GM23248 (cell line): ENCODE measurements at regions not wholly inside any gene's neighbourhood (a gene's known extent, or its start where the extent isn't known, plus 50 kb on each side); places are given as distances from the start of the nearest gene placed in this dataset.

Source experiments
- DNase-seq: peaks from one replicate; pipeline ENCODE4 v3.0.0-alpha.2; 2015
- H2AFZ ChIP-seq: fragments of 200-600 bp; sonication (generic); 2 replicates; pipeline ENCODE4 v1.6.1; 2016; ENCODE audit warnings: antibody characterized with exemption
- H3F3A ChIP-seq: fragments of 200-600 bp; sonication (generic); 2 replicates; pipeline ENCODE4 v1.6.1; 2016; ENCODE audit warnings: mild to moderate bottlenecking, antibody characterized with exemption, mixed run types; ENCODE audit not compliant: insufficient read depth
- H3K27ac ChIP-seq: fragments of 200-600 bp; sonication (generic); 2 replicates; pipeline ENCODE4 v1.5.1; 2016; ENCODE audit warnings: mild to moderate bottlenecking
- H3K27me3 ChIP-seq: fragments of 200-600 bp; sonication (generic); replicated peaks from 2 replicates; pipeline ENCODE4 v1.6.1; 2016; ENCODE audit warnings: mild to moderate bottlenecking; ENCODE audit not compliant: insufficient read depth
- H3K36me3 ChIP-seq: fragments of 200-600 bp; sonication (generic); 2 replicates; pipeline ENCODE4 v1.6.1; 2016; ENCODE audit warnings: low read depth, mild to moderate bottlenecking
- H3K4me1 ChIP-seq: fragments of 200-600 bp; sonication (generic); 2 replicates; pipeline ENCODE4 v1.6.1; 2016; ENCODE audit warnings: mild to moderate bottlenecking; ENCODE audit not compliant: insufficient read depth
- H3K4me2 ChIP-seq: fragments of 200-600 bp; sonication (generic); one replicate; pipeline ENCODE4 v1.6.1; 2016; ENCODE audit warnings: mild to moderate bottlenecking; ENCODE audit not compliant: unreplicated experiment
- H3K4me3 ChIP-seq: fragments of 200-600 bp; sonication (generic); 2 replicates; pipeline ENCODE4 v1.5.1; 2016; ENCODE audit warnings: mild to moderate bottlenecking
- H3K79me2 ChIP-seq: fragments of 200-600 bp; sonication (generic); 2 replicates; pipeline ENCODE4 v1.6.1; 2016; ENCODE audit warnings: mild to moderate bottlenecking; ENCODE audit not compliant: insufficient read depth
- H3K9ac ChIP-seq: fragments of 200-600 bp; sonication (generic); 2 replicates; pipeline ENCODE4 v1.6.1; 2016; ENCODE audit warnings: mild to moderate bottlenecking
- H3K9me2 ChIP-seq: fragments of 200-600 bp; sonication (generic); 2 replicates; pipeline ENCODE4 v1.6.1; 2016; ENCODE audit warnings: mixed run types, mild to moderate bottlenecking, moderate library complexity; ENCODE audit not compliant: insufficient read depth
- H3K9me3 ChIP-seq: fragments of 200-600 bp; sonication (generic); one replicate; pipeline ENCODE4 v1.6.1; 2017; ENCODE audit warnings: low read depth
- H4K20me1 ChIP-seq: fragments of 200-600 bp; sonication (generic); 2 replicates; pipeline ENCODE4 v1.6.0; 2016; ENCODE audit not compliant: insufficient read depth
- EZH2 ChIP-seq: fragments of 200-600 bp; sonication (generic); IDR thresholded peaks from 2 replicates; pipeline ENCODE4 v1.6.1; 2018; ENCODE audit warnings: antibody characterized with exemption, mild to moderate bottlenecking; ENCODE audit not compliant: insufficient read depth, poor library complexity, severe bottlenecking
- EZH2phosphoT487 ChIP-seq: fragments of 200-600 bp; sonication (generic); IDR thresholded peaks from 2 replicates; pipeline ENCODE4 v1.6.1; 2018; ENCODE audit warnings: antibody characterized with exemption, moderate library complexity, mild to moderate bottlenecking, low read depth; ENCODE audit not compliant: insufficient read depth
- WGBS, 2 experiments: methylation state at CpG; one replicate each; pipeline ENCODE4 v1.1.6; 2015 to 2017; ENCODE audit warnings: low lambda C conversion rate in 2 of 2, low coverage in 1 of 2; ENCODE audit errors: missing lambda C conversion rate in 2 of 2; 5-methylcytosine and 5-hydroxymethylcytosine counted together
- in situ Hi-C: fragments of 300-500 bp; cut with MboI; formaldehyde crosslinking; loops from 2 replicates; pipeline ENCODE4 v1.15.0; 2020

- in situ Hi-C loops: loop anchor here (25.0 kb wide), 1 partner anchor 457 kb away; no protein-coding TSS in a partner anchor
- no peaks in the 10 kb centered on the region for H3K9me3 ChIP-seq
- H3K9me2 ChIP-seq: no peaks in the 10 kb centered on the region
- H3K4me2 ChIP-seq: no peak overlapping the region
- no peak overlapping the region for H3K9ac ChIP-seq
- no peak for DNase-seq
- H3K4me1 ChIP-seq: no peaks in the 10 kb centered on the region
- H3F3A ChIP-seq: no peaks in the 10 kb centered on the region
- H3K36me3 ChIP-seq: no peaks in the 10 kb centered on the region
- no peaks in the 10 kb centered on the region for H3K79me2 ChIP-seq
- H3K27me3 ChIP-seq: 0 out of 2 replicates have a peak, but pooled peaks cover 7% of the 10 kb centered on the region
- no peak overlapping the region for H3K4me3 ChIP-seq
- no peak overlapping the region for H3K27ac ChIP-seq
- WGBS, 2 experiments: 63 to 91% methylated on average over 1 of the region's 1 CpG
- no peaks in the 10 kb centered on the region for H4K20me1 ChIP-seq
- no peak for TF ChIP-seq EZH2phosphoT487
- TF ChIP-seq EZH2: no peak
- H2AFZ ChIP-seq: no peak overlapping the region
These were observed 144.3 kb upstream of the KLF3 start for GRCh38 chr4:38519666-38520065.

GRCh38 chr4:38523054-38523453, 140.9 kb upstream of the KLF3 start:
- Histone ChIP-seq H3K79me2 (no peaks in the 10 kb centered on the region), H3K36me3 (no peaks in the 10 kb centered on the region), H3K27ac (no peak overlapping the region), H3K9me2 (no peaks in the 10 kb centered on the region), H3K4me3 (no peak overlapping the region), H3K4me1 (no peaks in the 10 kb centered on the region), H3K27me3 (0 out of 2 replicates have a peak, but pooled peaks cover 6% of the 10 kb centered on the region), H3F3A (no peaks in the 10 kb centered on the region), H4K20me1 (no peaks in the 10 kb centered on the region), H3K4me2 (no peak overlapping the region), H3K9ac (no peak overlapping the region), H2AFZ (no peak overlapping the region), H3K9me3 (no peaks in the 10 kb centered on the region)
- 46 to 51% methylated on average over 5 of the region's 5 CpGs for WGBS, 2 experiments
- no peak for DNase-seq
- TF ChIP-seq EZH2phosphoT487 (no peak), EZH2 (no peak)
- in situ Hi-C loops: loop anchor here (25.0 kb wide), 1 partner anchor 461 kb away; no protein-coding TSS in a partner anchor

GRCh38 chr4:38523524-38524448, 140.2 kb upstream of the KLF3 start:
- H3K79me2 ChIP-seq: no peaks in the 10 kb centered on the region
- in situ Hi-C loops: loop anchor here (25.0 kb wide), 1 partner anchor 461 kb away; no protein-coding TSS in a partner anchor
- H3K9ac ChIP-seq: no peak overlapping the region
- H3K9me2 ChIP-seq: no peaks in the 10 kb centered on the region
- H3K27me3 ChIP-seq: 0 out of 2 replicates have a peak, but pooled peaks cover 4% of the 10 kb centered on the region
- H3K9me3 ChIP-seq: no peaks in the 10 kb centered on the region
- no peak overlapping the region for H3K27ac ChIP-seq
- TF ChIP-seq EZH2: no peak
- no peak for TF ChIP-seq EZH2phosphoT487
- WGBS, 2 experiments: 76 to 79% methylated on average over 16 of the region's 16 CpGs
- no peaks in the 10 kb centered on the region for H4K20me1 ChIP-seq
- H3K4me3 ChIP-seq: no peak overlapping the region
- no peaks in the 10 kb centered on the region for H3K4me1 ChIP-seq
- no peak overlapping the region for H3K4me2 ChIP-seq
- no peaks in the 10 kb centered on the region for H3F3A ChIP-seq
- no peak overlapping the region for H2AFZ ChIP-seq
- no peak for DNase-seq
- H3K36me3 ChIP-seq: no peaks in the 10 kb centered on the region

GRCh38 chr4:38526412-38526811, 137.6 kb upstream of the KLF3 start:
- WGBS, 2 experiments: 42 to 53% methylated on average over 5 of the region's 5 CpGs
- no peaks in the 10 kb centered on the region for H3K36me3 ChIP-seq
- no peak for TF ChIP-seq EZH2phosphoT487
- no peak for TF ChIP-seq EZH2
- H3K9me2 ChIP-seq: no peaks in the 10 kb centered on the region
- H2AFZ ChIP-seq: no peak overlapping the region
- H3K4me1 ChIP-seq: no peaks in the 10 kb centered on the region
- H3K4me2 ChIP-seq: no peak overlapping the region
- H3K4me3 ChIP-seq: no peak overlapping the region
- H3K79me2 ChIP-seq: no peaks in the 10 kb centered on the region
- DNase-seq: no peak
- H3F3A ChIP-seq: no peaks in the 10 kb centered on the region
- no peak overlapping the region for H3K9ac ChIP-seq
- H4K20me1 ChIP-seq: no peaks in the 10 kb centered on the region
- no peaks in the 10 kb centered on the region for H3K9me3 ChIP-seq
- H3K27me3 ChIP-seq: no peaks in the 10 kb centered on the region
- H3K27ac ChIP-seq: no peak overlapping the region
- in situ Hi-C loops: no loop called here
